ENCODE measurements at regions not wholly inside any gene's neighbourhood (a gene's known extent, or its start where the extent isn't known, plus 50 kb on each side); places are given as distances from the start of the nearest gene placed in this dataset.
"Not testable (repeated sequence)": the region's sequence is repeated elsewhere in the genome, so short reads cannot be mapped to it uniquely, and the experiment has no call there.

- no peak for DNase-seq (ENCODE audit: low read depth in 2 of 2)
Observed at GRCh38 chr5:105924366-105924765, 1746.4 kb downstream of the EFNA5 start.

GRCh38 chr5:105922574-105922973 is 1748.2 kb downstream of the EFNA5 start:
- no peak for DNase-seq (ENCODE audit: low read depth in 2 of 2)

- DNase-seq (ENCODE audit: low read depth in 2 of 2), result no peak
Observed at GRCh38 chr5:105922080-105922479, 1748.7 kb downstream of the EFNA5 start.

- DNase-seq (ENCODE audit: low read depth in 2 of 2), result no peak
Observed at GRCh38 chr5:105917189-105917588, 1753.5 kb downstream of the EFNA5 start.

DNA sequence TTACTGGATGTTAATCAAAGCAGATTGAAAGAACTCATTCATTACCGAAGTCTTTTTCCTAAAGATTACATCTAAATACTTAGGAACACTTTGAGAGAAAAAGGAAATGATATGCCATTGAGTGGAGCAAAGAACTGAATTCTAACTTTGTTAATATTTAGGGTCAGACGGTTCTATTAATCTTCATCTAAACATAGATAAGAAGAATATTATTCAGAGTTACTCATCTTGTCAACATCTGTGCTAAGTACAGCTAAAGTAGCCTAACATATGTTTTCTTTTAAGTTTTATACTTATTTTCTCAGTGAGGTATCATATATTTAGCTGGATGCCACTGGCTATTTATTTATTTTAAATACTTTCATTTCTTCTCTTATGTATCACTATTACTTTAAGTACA is 1763.7 kb downstream of the EFNA5 start:
- DNase-seq (ENCODE audit: low read depth in 2 of 2), result no peak

GRCh38 chr5:105905392-105905791 is 1765.3 kb downstream of the EFNA5 start:
- DNase-seq (ENCODE audit: low read depth in 2 of 2), result no peak

DNA sequence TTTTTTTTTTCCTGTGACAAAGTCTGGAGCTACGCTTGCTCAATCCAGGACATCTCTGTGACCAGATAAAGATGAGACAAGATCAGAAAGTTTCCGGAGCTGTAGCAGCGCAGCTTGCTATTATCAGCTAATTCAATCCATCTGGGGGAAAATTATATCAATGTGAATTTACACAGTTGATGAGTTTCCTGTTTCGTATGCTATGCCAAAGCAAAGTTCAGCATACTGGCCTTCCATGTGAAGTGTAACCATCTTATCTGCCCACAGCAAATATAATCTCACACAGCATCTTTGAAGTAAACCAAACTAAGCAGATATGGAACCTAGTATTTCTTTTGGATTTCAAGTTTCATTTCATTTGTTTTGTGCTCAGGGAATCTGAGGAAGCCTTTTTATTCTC is 1767.7 kb downstream of the EFNA5 start:
- DNase-seq (ENCODE audit: low read depth in 2 of 2), result no peak

DNA sequence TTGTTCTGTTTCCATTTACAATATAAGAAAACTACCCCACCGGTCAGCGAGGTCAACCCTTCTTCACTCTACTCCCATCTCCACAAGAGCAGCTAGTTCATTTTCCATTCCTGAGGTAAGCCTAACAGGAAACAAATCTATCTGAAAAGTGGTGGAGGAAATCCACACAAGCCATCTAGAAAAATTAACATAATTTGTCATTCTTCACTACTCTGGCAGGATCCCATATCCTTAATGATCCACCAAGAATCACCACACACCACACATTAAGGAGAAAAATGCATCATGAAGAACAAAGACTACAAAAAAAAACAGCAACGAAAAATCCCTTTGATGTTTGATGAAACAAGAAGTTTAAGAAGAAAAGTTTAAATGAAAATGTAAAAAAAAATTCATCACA is 1771.0 kb downstream of the EFNA5 start:
- no peak for DNase-seq (ENCODE audit: low read depth in 2 of 2)

GRCh38 chr5:105898183-105898582 is 1772.6 kb downstream of the EFNA5 start:
- no peak for DNase-seq (ENCODE audit: low read depth in 2 of 2)

- DNase-seq (ENCODE audit: low read depth in 2 of 2), result no peak
Observed at GRCh38 chr5:105885266-105885665, 1785.5 kb downstream of the EFNA5 start.

DNA sequence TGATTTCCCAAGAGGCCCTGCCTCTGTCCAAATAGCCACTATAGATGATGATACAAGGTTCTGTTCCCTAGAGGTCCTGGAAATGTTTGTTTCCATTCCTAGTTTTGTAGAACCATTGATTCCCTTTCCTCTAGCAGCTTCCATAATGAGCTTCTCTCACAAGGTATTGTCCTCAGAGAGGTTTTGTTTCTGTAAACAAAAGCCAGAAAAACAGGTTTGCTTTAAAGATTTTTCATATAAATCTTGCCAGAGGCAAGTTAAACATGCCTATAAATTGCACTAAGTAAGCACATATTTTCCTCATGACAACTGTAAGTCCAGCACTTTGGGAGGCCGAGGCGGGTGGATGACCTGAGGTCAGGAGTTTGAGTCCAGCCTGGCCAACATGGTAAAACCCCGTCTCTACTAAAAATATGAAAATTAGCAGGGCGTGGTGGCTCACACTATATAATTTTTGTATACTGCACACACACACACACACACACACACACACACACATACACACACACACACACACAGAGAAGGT is 1787.7 kb downstream of the EFNA5 start:
- DNase-seq (ENCODE audit: low read depth in 2 of 2), result no peak

- no peak for DNase-seq (ENCODE audit: low read depth in 2 of 2)
Observed at GRCh38 chr5:105878402-105878801, 1792.3 kb downstream of the EFNA5 start.

DNA sequence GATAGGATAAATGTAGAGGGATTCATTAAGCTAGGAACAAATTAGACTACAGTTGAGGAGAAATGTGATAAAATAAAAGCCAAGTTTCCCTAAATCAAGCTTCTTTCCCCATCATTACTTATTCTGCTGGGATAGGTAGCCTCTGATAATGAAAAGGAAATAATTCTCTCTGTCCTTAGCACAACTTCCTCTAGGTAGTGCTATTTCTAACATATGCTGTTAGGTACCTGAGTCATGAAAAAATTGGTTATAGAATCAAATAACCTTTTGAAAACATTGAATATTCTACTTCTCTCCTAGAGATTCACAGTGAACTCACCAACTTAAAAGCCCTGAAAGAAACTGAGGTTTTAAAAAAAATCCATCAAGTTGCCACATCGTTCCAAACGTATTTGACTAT is 1793.1 kb downstream of the EFNA5 start:
- no peak for DNase-seq (ENCODE audit: low read depth in 2 of 2)

GRCh38 chr5:105874316-105874715 is 1796.4 kb downstream of the EFNA5 start:
- no peak for DNase-seq (ENCODE audit: low read depth in 2 of 2)

GRCh38 chr5:105872569-105873270 is 1798.0 kb downstream of the EFNA5 start:
- DNase-seq (ENCODE audit: low read depth in 2 of 2), result no peak

DNA sequence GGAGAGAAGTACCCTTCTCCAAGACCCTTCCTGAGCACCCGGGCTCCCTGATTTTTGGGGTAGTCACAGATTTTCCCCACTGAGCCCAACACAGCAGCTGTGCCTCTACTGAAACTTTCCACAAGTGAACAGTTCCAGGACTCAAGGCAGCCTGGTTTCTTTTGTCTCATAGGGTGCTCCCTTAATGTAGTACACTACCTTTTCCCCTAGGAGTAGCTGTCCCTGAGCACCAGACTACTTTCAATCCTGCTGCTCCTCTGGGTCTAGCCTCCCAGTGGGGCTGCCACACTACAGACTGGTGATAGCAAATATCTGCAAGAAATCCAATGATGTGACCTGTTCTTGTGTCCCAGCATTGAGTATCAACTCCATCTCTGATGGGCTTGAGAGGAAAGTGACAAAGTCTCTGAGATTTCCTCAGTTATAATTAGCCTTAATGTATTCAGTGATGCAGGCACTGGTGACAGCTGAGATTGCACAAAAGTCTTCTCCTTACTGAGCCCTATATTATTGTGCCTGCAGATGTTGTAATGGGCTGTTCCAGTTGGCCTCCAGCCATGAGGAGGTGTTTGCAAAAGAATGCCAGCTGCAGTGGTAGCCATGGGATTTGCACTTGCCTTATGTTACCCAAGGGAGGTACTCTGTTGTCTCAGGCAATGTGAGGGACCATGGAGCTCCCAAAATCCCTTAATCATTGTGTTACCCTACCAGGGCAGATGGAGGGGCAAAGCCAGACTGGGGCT is 1802.5 kb downstream of the EFNA5 start:
- no peak for DNase-seq (ENCODE audit: low read depth in 2 of 2)

DNA sequence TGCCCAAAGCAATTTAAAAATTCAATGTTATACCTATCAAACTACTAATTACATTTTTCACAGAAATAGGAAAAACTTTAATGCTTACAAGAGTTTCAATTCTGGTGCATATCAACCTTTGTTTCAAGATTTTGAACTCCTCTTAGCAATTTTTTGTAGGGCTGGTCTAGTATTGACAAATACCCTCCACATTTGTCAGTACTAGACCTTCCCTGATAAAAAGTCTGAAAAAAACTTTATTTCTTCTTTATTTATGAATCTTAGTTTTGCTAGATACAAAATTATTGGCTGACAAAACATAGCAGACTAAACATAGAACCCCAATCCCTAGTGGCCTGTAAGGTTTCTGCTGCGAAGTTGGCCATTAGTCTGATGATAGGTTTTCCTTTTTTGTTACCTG is 1804.9 kb downstream of the EFNA5 start:
- DNase-seq (ENCODE audit: low read depth in 2 of 2), result no peak

GRCh38 chr5:105859350-105859749 is 1811.4 kb downstream of the EFNA5 start:
- not testable (repeated sequence) for DNase-seq (ENCODE audit: low read depth in 2 of 2)

DNA sequence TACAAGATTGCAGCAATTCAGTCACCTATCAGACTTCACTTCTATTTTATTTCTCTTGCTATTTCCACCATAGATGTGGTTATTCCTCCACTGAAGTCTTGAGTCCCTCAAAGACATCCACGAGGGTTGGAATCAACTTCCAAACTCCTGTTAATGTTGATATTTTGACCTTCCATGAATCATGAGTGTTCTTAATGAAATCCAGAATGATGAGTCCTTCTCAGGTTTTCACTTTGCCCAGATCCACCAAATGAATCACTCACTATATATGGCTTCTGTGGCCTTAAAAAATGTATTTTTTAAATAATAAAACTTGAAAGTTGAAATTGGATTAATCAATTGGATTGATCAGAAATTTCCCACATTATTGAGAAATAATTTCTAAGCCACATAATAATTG is 1821.0 kb downstream of the EFNA5 start:
- DNase-seq (ENCODE audit: low read depth in 2 of 2), result no peak

- DNase-seq (ENCODE audit: low read depth in 2 of 2), result no peak
Observed at GRCh38 chr5:105840800-105841199, 1829.9 kb downstream of the EFNA5 start.

DNA sequence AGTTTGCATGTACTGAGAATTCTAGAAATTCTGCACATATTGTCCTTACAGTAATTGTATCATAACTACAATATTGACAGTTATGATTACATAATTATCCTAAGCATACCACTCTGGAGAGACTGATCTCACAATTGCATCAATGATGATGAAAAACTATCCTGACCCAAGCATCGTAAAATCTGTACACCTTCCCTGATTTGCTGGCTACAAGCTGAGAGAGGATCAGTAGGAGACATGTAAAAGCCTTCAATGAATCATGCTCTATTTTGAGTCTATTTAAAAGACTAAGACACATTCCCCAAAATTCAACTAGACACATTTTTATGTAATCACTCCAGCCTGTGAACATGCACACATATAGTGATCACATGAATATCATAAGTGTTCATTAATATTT is 1833.8 kb downstream of the EFNA5 start:
- DNase-seq (ENCODE audit: low read depth in 2 of 2), result no peak

DNA sequence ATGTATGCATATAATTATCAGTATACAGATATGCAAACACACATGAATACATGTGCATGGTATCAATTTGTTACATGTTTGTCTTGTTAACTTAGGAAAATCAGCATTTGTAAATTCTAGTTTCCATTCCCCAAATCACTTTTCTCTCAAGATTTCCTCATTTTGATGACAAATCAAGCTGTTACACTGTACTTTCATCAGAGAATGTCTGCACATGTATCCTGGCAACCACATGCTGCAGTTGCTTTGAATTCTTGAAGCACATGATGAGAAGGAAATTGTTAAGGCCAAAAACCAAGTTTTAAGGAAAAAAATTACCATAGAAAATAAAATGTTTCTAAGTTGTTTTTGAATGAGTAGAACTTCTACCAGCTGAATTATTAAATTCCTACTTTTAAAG is 1834.5 kb downstream of the EFNA5 start:
- no peak for DNase-seq (ENCODE audit: low read depth in 2 of 2)

DNA sequence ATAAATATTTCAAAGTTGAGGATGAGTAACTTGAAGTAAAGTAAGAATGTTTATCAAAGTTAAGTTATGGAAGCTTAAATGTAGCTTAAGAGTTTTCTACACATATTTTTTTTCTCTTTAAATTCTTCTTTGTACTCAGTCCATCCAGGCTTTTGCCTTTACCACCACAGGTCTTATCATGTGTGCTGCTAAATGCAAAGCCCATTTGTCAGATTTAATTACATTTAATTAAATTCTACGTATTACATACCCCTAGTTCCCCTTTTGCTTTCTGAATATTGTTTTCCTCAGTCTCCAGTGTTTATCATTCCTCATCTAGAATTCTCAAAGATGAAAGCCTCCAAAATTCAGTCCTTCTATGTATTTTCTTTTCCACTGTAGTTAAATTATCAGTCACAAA is 1841.9 kb downstream of the EFNA5 start:
- no peak for DNase-seq (ENCODE audit: low read depth in 2 of 2)

Measured in stimulated activated CD4-positive, alpha-beta T cell treated with anti-CD3 and anti-CD28 coated beads, Interleukin-4, amount 100 ng/mL, for 48 hours (primary cell).